ENCODE measurements at regions not wholly inside any gene's neighbourhood (a gene's known extent, or its start where the extent isn't known, plus 50 kb on each side); places are given as distances from the start of the nearest gene placed in this dataset.
"Not testable (repeated sequence)": the region's sequence is repeated elsewhere in the genome, so short reads cannot be mapped to it uniquely, and the experiment has no call there.

- DNase-seq, result no peak
Observed at GRCh38 chr10:25869609-25870008, 64.4 kb upstream of the MYO3A start.

- not testable (repeated sequence) for DNase-seq
Observed at GRCh38 chr10:25874402-25874801, 59.6 kb upstream of the MYO3A start.

- DNase-seq, result peak; percentile 82
Observed at GRCh38 chr10:25875556-25876165, 58.4 kb upstream of the MYO3A start.

- no peak for DNase-seq
Observed at GRCh38 chr10:25877296-25877695, 56.7 kb upstream of the MYO3A start.
